ENCODE measurements at regions not wholly inside any gene's neighbourhood (a gene's known extent, or its start where the extent isn't known, plus 50 kb on each side); places are given as distances from the start of the nearest gene placed in this dataset.

GRCh38 chr15:29418931-29419330 is 149.3 kb upstream of the NSMCE3 start:
- Mint-ChIP-seq H3K9me3 (peaks cover 16% of the 10 kb centered on the region), H3K27me3 (no peaks in the 10 kb centered on the region), H3K36me3 (ENCODE audit: low read depth) (no peaks in the 10 kb centered on the region), H3K27ac (no peak overlapping the region), H3K4me3 (no peak overlapping the region), H3K4me1 (ENCODE audit: low read depth) (no peaks in the 10 kb centered on the region)
- intact Hi-C loops (cut with micrococcal nuclease): no loop called here

GRCh38 chr15:29418178-29418577 is 148.6 kb upstream of the NSMCE3 start:
- Mint-ChIP-seq H3K27me3 (no peaks in the 10 kb centered on the region), H3K4me3 (no peak overlapping the region), H3K27ac (no peak overlapping the region), H3K4me1 (ENCODE audit: low read depth) (no peaks in the 10 kb centered on the region), H3K9me3 (peaks cover 16% of the 10 kb centered on the region), H3K36me3 (ENCODE audit: low read depth) (no peaks in the 10 kb centered on the region)
- intact Hi-C loops (cut with micrococcal nuclease): no loop called here

GRCh38 chr15:29411299-29411698 is 141.7 kb upstream of the NSMCE3 start:
- Mint-ChIP-seq H3K9me3 (peaks cover 5% of the 10 kb centered on the region), H3K4me3 (no peak overlapping the region), H3K36me3 (ENCODE audit: low read depth) (no peaks in the 10 kb centered on the region), H3K27ac (no peak overlapping the region), H3K4me1 (ENCODE audit: low read depth) (peaks cover 6% of the 10 kb centered on the region), H3K27me3 (no peaks in the 10 kb centered on the region)
- intact Hi-C loops (cut with micrococcal nuclease): no loop called here

DNA sequence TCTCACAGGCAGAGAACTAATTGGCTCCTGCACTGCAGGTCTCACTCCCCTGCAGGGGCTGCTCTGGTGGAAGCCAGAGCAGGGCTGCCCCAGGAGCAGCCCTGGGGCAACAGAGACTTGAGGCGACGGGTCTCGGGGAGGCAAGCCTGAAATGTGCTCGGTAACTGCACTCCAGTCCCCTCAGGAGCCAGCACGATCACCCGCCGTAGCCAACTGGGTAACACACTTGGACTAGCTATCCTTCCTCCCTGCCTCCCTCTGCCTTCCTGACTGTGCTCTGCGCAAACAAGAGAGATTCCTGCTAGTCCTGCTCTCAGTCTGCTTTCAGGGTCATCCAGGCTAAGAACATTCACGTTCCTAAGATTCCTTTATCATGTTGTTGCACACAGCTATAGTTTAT is 140.7 kb upstream of the NSMCE3 start:
- Mint-ChIP-seq H3K27ac (no peak overlapping the region), H3K36me3 (ENCODE audit: low read depth) (no peaks in the 10 kb centered on the region), H3K27me3 (no peaks in the 10 kb centered on the region), H3K4me1 (ENCODE audit: low read depth) (peaks cover 6% of the 10 kb centered on the region), H3K9me3 (peaks cover 5% of the 10 kb centered on the region), H3K4me3 (no peak overlapping the region)
- intact Hi-C loops (cut with micrococcal nuclease): no loop called here

- Mint-ChIP-seq H3K4me1 (ENCODE audit: low read depth) (peaks cover 6% of the 10 kb centered on the region), H3K4me3 (no peak overlapping the region), H3K27ac (no peak overlapping the region), H3K36me3 (ENCODE audit: low read depth) (no peaks in the 10 kb centered on the region), H3K27me3 (no peaks in the 10 kb centered on the region), H3K9me3 (peaks cover 5% of the 10 kb centered on the region)
- intact Hi-C loops (cut with micrococcal nuclease): no loop called here
These were observed 140.3 kb upstream of the NSMCE3 start for GRCh38 chr15:29409890-29410289.

- Mint-ChIP-seq H3K4me1 (ENCODE audit: low read depth) (peaks cover 6% of the 10 kb centered on the region), H3K4me3 (no peak overlapping the region), H3K36me3 (ENCODE audit: low read depth) (no peaks in the 10 kb centered on the region), H3K27me3 (peaks cover 2% of the 10 kb centered on the region), H3K9me3 (no peaks in the 10 kb centered on the region), H3K27ac (no peak overlapping the region)
- intact Hi-C loops (cut with micrococcal nuclease): no loop called here
These were observed 135.9 kb upstream of the NSMCE3 start for GRCh38 chr15:29405564-29405963.

DNA sequence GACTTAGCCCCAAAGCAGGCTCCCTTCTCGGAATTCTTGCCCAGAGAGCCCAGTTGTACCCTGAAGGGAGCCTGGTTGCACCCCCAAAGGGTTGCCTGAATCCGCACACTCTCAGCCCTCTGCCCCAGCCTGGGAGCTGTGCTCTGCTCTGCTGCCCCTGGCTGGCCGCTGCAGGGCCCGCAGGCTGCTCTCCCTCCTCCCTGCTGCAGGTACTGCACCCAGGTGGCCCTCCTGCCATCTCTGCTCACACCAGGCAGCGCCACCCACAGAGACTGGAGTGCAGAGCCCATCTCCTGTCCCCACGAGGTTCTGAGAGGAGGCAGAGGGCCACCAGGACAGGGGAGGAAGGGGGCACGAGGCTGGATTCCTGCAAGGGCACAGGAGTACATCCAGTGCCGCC is 134.2 kb upstream of the NSMCE3 start:
- no peak overlapping the region for H3K27ac Mint-ChIP-seq
- H3K9me3 Mint-ChIP-seq: no peaks in the 10 kb centered on the region
- no peaks in the 10 kb centered on the region for H3K36me3 Mint-ChIP-seq (ENCODE audit: low read depth)
- H3K4me1 Mint-ChIP-seq (ENCODE audit: low read depth): peaks cover 6% of the 10 kb centered on the region
- H3K27me3 Mint-ChIP-seq: peaks cover 2% of the 10 kb centered on the region
- intact Hi-C loops (cut with micrococcal nuclease): no loop called here
- H3K4me3 Mint-ChIP-seq: no peak overlapping the region

- Mint-ChIP-seq H3K9me3 (no peaks in the 10 kb centered on the region), H3K27ac (no peak overlapping the region), H3K27me3 (peaks cover 2% of the 10 kb centered on the region), H3K36me3 (ENCODE audit: low read depth) (no peaks in the 10 kb centered on the region), H3K4me1 (ENCODE audit: low read depth) (no peaks in the 10 kb centered on the region), H3K4me3 (no peak overlapping the region)
- intact Hi-C loops (cut with micrococcal nuclease): no loop called here
These were observed 132.0 kb upstream of the NSMCE3 start for GRCh38 chr15:29401644-29402043.

GRCh38 chr15:29400701-29401100 is 131.1 kb upstream of the NSMCE3 start:
- Mint-ChIP-seq H3K4me1 (ENCODE audit: low read depth) (no peaks in the 10 kb centered on the region), H3K9me3 (no peaks in the 10 kb centered on the region), H3K27ac (no peak overlapping the region), H3K36me3 (ENCODE audit: low read depth) (no peaks in the 10 kb centered on the region), H3K4me3 (no peak overlapping the region), H3K27me3 (peaks cover 2% of the 10 kb centered on the region)
- intact Hi-C loops (cut with micrococcal nuclease): no loop called here

GRCh38 chr15:29398907-29399306 is 129.3 kb upstream of the NSMCE3 start:
- Mint-ChIP-seq H3K27ac (no peak overlapping the region), H3K4me1 (ENCODE audit: low read depth) (no peaks in the 10 kb centered on the region), H3K36me3 (ENCODE audit: low read depth) (no peaks in the 10 kb centered on the region), H3K4me3 (no peak overlapping the region), H3K27me3 (peaks cover 2% of the 10 kb centered on the region), H3K9me3 (no peaks in the 10 kb centered on the region)
- intact Hi-C loops (cut with micrococcal nuclease): no loop called here

DNA sequence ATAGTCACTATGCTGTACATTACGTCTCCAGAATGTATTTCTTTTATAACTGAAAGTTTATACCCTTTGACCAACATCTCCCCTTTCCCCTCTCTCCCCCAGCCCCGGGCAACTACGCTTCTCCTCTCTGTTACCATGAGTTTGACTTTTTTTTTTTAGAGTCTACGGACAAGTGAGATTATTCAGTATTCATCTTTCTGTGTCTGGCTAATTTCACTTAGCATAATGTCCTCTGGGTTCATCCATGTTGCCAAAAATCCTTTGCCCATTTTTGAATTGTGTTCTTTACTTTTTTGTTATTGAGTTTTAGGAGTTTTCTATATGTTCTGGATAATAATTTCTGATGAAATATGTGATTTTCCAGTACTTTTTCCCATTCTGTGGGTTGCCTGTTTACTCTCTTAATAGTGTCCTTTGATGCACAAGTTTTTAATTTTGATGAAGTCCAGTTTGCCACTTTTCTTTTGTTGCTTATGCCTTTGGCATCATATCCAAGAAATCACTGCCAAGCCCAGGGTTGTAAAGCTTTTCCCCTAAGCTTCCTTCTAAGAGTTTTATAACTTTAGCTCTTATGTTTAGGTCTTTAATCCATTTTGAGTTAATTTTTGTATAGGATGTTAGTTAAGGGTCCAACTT is 126.7 kb upstream of the NSMCE3 start:
- Mint-ChIP-seq H3K4me1 (ENCODE audit: low read depth) (no peaks in the 10 kb centered on the region), H3K27me3 (peaks cover 2% of the 10 kb centered on the region), H3K36me3 (ENCODE audit: low read depth) (no peaks in the 10 kb centered on the region), H3K9me3 (no peaks in the 10 kb centered on the region), H3K27ac (no peak overlapping the region), H3K4me3 (no peak overlapping the region)
- intact Hi-C loops (cut with micrococcal nuclease): no loop called here

DNA sequence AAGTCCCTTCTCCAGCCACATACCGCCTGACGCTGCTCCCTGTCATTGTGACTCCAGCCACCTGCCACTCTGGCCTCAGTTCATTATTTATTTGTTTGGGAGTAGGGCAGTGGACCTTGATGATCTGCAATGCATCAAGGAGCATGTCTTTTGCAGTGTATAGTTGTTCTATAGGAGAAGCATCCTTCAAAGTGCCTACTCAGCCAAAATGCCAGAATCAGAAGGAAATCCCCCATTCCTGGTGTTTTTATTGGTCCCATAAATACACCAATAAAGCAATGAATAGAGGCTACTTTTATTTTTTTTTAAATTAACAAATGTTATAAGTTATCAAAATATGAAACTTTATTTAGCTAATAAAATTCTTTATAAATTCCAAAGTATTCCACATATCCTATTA is 123.8 kb upstream of the NSMCE3 start:
- H3K27me3 Mint-ChIP-seq: no peaks in the 10 kb centered on the region
- no peak overlapping the region for H3K4me3 Mint-ChIP-seq
- H3K9me3 Mint-ChIP-seq: no peaks in the 10 kb centered on the region
- H3K27ac Mint-ChIP-seq: no peak overlapping the region
- no peaks in the 10 kb centered on the region for H3K36me3 Mint-ChIP-seq (ENCODE audit: low read depth)
- no peaks in the 10 kb centered on the region for H3K4me1 Mint-ChIP-seq (ENCODE audit: low read depth)
- intact Hi-C loops (cut with micrococcal nuclease): no loop called here

DNA sequence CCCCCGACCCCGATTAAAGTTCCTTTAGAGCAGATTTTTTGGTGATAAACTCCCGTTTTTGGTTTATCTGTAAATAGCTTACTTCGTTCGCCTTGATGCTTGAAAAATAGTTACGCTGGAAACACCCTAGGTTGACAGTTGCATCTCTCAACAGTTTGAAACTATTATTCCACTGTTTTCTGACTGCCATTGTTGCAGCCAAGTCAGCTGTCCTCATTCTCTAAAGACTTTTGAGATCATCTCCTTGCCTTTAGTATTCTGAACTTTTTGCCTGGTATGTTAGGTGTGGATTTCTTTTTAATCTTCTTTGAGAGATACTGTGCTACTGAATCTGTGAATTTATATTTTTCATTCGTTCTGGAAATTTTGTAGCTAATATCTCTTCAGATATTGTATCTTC is 122.7 kb upstream of the NSMCE3 start:
- no peaks in the 10 kb centered on the region for H3K36me3 Mint-ChIP-seq (ENCODE audit: low read depth)
- no peak overlapping the region for H3K4me3 Mint-ChIP-seq
- intact Hi-C loops (cut with micrococcal nuclease): no loop called here
- no peaks in the 10 kb centered on the region for H3K9me3 Mint-ChIP-seq
- no peaks in the 10 kb centered on the region for H3K4me1 Mint-ChIP-seq (ENCODE audit: low read depth)
- H3K27ac Mint-ChIP-seq: no peak overlapping the region
- H3K27me3 Mint-ChIP-seq: no peaks in the 10 kb centered on the region

DNA sequence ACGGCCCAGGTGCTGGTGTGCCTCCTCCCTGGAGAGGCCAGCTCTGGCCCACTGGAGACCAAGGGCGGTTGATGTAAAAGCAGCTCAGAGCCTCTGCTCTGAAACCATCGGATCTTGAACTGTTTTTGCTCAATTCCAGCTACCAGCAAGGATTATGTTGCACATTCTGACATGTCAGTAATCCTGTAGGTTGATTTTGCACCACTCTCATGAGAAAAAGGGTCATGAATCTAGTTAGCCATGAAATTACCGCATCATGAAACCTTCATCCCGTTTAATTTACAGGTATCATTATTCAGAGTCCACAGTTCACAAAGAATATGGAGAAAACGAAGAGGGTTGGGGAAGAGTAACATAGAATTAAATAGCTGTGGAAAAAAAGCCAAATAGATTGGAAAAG is 120.4 kb upstream of the NSMCE3 start:
- Mint-ChIP-seq H3K4me1 (ENCODE audit: low read depth) (no peaks in the 10 kb centered on the region), H3K36me3 (ENCODE audit: low read depth) (no peaks in the 10 kb centered on the region)
- intact Hi-C loops (cut with micrococcal nuclease): no loop called here

DNA sequence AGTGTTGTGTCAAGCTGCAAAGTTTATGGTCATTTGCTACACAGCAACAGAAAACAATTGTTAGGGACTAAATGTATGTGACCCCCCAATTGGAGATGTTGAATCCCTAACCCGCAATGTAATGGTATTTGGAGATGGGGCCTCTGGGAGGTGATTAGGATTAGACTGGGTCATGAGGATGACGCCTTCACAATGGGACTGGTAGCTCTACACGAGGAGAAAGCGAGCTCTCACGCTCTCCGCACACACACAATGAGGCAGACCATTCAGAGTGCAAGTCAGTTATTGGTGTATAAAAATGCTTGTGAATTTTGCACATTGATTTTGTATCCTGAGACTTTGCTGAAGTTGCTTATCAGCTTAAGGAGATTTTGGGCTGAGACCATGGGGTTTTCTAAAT is 116.9 kb upstream of the NSMCE3 start:
- no peaks in the 10 kb centered on the region for H3K36me3 Mint-ChIP-seq (ENCODE audit: low read depth)
- no peaks in the 10 kb centered on the region for H3K27me3 Mint-ChIP-seq
- no peaks in the 10 kb centered on the region for H3K4me1 Mint-ChIP-seq (ENCODE audit: low read depth)
- peaks cover 19% of the 10 kb centered on the region for H3K9me3 Mint-ChIP-seq
- no peak overlapping the region for H3K4me3 Mint-ChIP-seq
- intact Hi-C loops (cut with micrococcal nuclease): no loop called here
- no peak overlapping the region for H3K27ac Mint-ChIP-seq

More for the DNA sequence above, 120.4 kb upstream of the NSMCE3 start:
- H3K4me3 Mint-ChIP-seq: no peak overlapping the region
- H3K9me3 Mint-ChIP-seq: peaks cover 9% of the 10 kb centered on the region
- no peak overlapping the region for H3K27ac Mint-ChIP-seq
- H3K27me3 Mint-ChIP-seq: no peaks in the 10 kb centered on the region
